Neural cell (in vitro differentiated cells): ENCODE measurements at regions not wholly inside any gene's neighbourhood (a gene's known extent, or its start where the extent isn't known, plus 50 kb on each side); places are given as distances from the start of the nearest gene placed in this dataset.

Experiments
- H2AFZ ChIP-seq: fragments of 200-600, 300-800 bp; sonication (generic), shearing (Covaris generic); 2 replicates; pipeline ENCODE4 v1.6.0; 2014; ENCODE audit warnings: low read depth, mild to moderate bottlenecking, antibody characterized with exemption, low read length, moderate library complexity
- H3F3A ChIP-seq: fragments of 200-600 bp; shearing (Covaris generic); 2 replicates; pipeline ENCODE4 v1.6.1; 2016; ENCODE audit warnings: mild to moderate bottlenecking, moderate library complexity, mixed read lengths, antibody characterized with exemption, low read length; ENCODE audit not compliant: insufficient read depth, poor library complexity, severe bottlenecking
- H3K27ac ChIP-seq: fragments of 200-600, 300-800 bp; sonication (generic), shearing (Covaris generic); 2 replicates; pipeline ENCODE4 v1.5.1; 2014; ENCODE audit warnings: mild to moderate bottlenecking, low read length, moderate library complexity
- H3K27me3 ChIP-seq: fragments of 300-800, 200-600 bp; sonication (generic), shearing (Covaris generic); 2 replicates; pipeline ENCODE4 v1.6.0; 2014; ENCODE audit warnings: mild to moderate bottlenecking, low read depth, low read length, moderate library complexity; ENCODE audit not compliant: insufficient read depth
- H3K36me3 ChIP-seq: fragments of 300-800, 200-600 bp; sonication (generic), shearing (Covaris generic); 2 replicates; pipeline ENCODE4 v1.5.1; 2014; ENCODE audit warnings: mild to moderate bottlenecking, antibody characterized with exemption, low read length, moderate library complexity; ENCODE audit not compliant: insufficient read depth
- H3K4me2 ChIP-seq: fragments of 300-800, 200-600 bp; sonication (generic), shearing (Covaris generic); 2 replicates; pipeline ENCODE4 v1.6.0; 2014; ENCODE audit warnings: mild to moderate bottlenecking, low read length
- H3K4me3 ChIP-seq: fragments of 300-800, 200-600 bp; sonication (generic), shearing (Covaris generic); 2 replicates; pipeline ENCODE4 v1.5.1; 2014; ENCODE audit warnings: mild to moderate bottlenecking, low read length, moderate library complexity
- H3K79me2 ChIP-seq: fragments of 200-600 bp; shearing (Covaris generic); replicated peaks from 2 replicates; pipeline ENCODE4 v1.6.0; 2014; ENCODE audit warnings: mild to moderate bottlenecking, low read length, moderate library complexity; ENCODE audit not compliant: insufficient read depth
- H3K9ac ChIP-seq: fragments of 300-800, 200-600 bp; sonication (generic), shearing (Covaris generic); 2 replicates; pipeline ENCODE4 v1.6.1; 2016; ENCODE audit warnings: mild to moderate bottlenecking, low read length, mixed read lengths
- H3K9me2 ChIP-seq: fragments of 200-600 bp; shearing (Covaris generic); 2 replicates; pipeline ENCODE4 v1.6.1; 2016; ENCODE audit warnings: mild to moderate bottlenecking, low read length, mixed read lengths; ENCODE audit not compliant: insufficient read depth
- H3K9me3 ChIP-seq: fragments of 200-600, 300-800 bp; sonication (generic), shearing (Covaris generic); 2 replicates; pipeline ENCODE4 v1.6.1; 2016; ENCODE audit warnings: mild to moderate bottlenecking, mixed run types, low read length, moderate library complexity, mixed read lengths
- H4K20me1 ChIP-seq: fragments of 200-600 bp; shearing (Covaris generic); 2 replicates; pipeline ENCODE4 v1.6.1; 2016; ENCODE audit warnings: mild to moderate bottlenecking, mixed run types; ENCODE audit not compliant: insufficient read depth
- EP300 ChIP-seq: fragments of 450-650 bp; conservative IDR thresholded peaks from 2 replicates; pipeline ENCODE4 v1.6.1; 2014; ENCODE audit warnings: antibody characterized with exemption, mild to moderate bottlenecking, moderate library complexity; ENCODE audit not compliant: poor library complexity, severe bottlenecking
- EZH2 ChIP-seq: fragments of 200-600, 300-800 bp; shearing (Covaris generic), sonication (generic); IDR thresholded peaks from 2 replicates; pipeline ENCODE4 v1.6.1; 2014; ENCODE audit warnings: antibody characterized with exemption, low read length, borderline replicate concordance, mild to moderate bottlenecking; ENCODE audit not compliant: insufficient read depth, poor library complexity, severe bottlenecking
- MXI1 ChIP-seq: fragments of 450-650 bp; conservative IDR thresholded peaks from 2 replicates; pipeline ENCODE4 v1.6.1; 2014; ENCODE audit warnings: antibody characterized with exemption, mild to moderate bottlenecking; ENCODE audit not compliant: poor library complexity, severe bottlenecking
- POLR2AphosphoS5 ChIP-seq: IDR thresholded peaks from 2 replicates; pipeline ENCODE4 v1.6.1; 2012
- RAD21 ChIP-seq: fragments of 450-650 bp; conservative IDR thresholded peaks from 2 replicates; pipeline ENCODE4 v1.6.1; 2014; ENCODE audit warnings: antibody characterized with exemption, mild to moderate bottlenecking, moderate library complexity
- SMC3 ChIP-seq: fragments of 450-650 bp; conservative IDR thresholded peaks from 2 replicates; pipeline ENCODE4 v1.6.1; 2014; ENCODE audit warnings: antibody characterized with exemption, mild to moderate bottlenecking, moderate library complexity; ENCODE audit not compliant: poor library complexity
- TAF1 ChIP-seq: IDR thresholded peaks from 2 replicates; pipeline ENCODE4 v1.6.1; 2012; ENCODE audit warnings: low read depth
- TF ChIP-seq, protein P1 (sequence below): IDR thresholded peaks from 2 replicates; pipeline ENCODE4 v1.6.1; 2012; ENCODE audit warnings: borderline replicate concordance
- TF ChIP-seq, protein P2 (sequence below): fragments of 450-650 bp; IDR thresholded peaks from 2 replicates; pipeline ENCODE4 v1.5.1; 2014; ENCODE audit warnings: antibody characterized with exemption, mild to moderate bottlenecking, moderate library complexity; ENCODE audit not compliant: poor library complexity, severe bottlenecking

DNA sequence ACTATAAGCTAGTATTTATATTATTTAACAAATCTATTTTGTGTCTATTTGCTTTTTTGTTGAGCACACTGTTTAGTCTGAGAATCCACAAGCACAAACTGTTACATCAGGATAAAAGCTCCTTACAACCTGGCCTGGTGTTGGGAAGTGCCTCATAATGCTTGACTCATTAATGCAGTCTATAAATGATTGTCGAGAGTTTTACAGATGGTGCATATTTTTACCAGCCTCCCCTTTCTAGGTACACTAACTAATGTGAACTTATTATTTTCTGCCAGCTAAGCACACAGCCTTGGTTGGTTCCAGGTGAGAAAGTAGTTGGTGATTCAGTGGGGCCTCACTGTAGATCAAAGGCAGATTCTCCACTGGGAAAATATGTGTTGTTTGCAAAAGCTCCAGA, 151.0 kb upstream of the ADAMTS16 start:
- H3K27me3 ChIP-seq, result no peaks in the 10 kb centered on the region
- no peak overlapping the region for H3K4me3 ChIP-seq
- no peaks in the 10 kb centered on the region for H3F3A ChIP-seq
- TF ChIP-seq MXI1 (no peak), EP300 (no peak), EZH2 (no peak), SMC3 (no peak), RAD21 (no peak), POLR2AphosphoS5 (no peak), TAF1 (no peak)
- TF ChIP-seq, protein P1, sequence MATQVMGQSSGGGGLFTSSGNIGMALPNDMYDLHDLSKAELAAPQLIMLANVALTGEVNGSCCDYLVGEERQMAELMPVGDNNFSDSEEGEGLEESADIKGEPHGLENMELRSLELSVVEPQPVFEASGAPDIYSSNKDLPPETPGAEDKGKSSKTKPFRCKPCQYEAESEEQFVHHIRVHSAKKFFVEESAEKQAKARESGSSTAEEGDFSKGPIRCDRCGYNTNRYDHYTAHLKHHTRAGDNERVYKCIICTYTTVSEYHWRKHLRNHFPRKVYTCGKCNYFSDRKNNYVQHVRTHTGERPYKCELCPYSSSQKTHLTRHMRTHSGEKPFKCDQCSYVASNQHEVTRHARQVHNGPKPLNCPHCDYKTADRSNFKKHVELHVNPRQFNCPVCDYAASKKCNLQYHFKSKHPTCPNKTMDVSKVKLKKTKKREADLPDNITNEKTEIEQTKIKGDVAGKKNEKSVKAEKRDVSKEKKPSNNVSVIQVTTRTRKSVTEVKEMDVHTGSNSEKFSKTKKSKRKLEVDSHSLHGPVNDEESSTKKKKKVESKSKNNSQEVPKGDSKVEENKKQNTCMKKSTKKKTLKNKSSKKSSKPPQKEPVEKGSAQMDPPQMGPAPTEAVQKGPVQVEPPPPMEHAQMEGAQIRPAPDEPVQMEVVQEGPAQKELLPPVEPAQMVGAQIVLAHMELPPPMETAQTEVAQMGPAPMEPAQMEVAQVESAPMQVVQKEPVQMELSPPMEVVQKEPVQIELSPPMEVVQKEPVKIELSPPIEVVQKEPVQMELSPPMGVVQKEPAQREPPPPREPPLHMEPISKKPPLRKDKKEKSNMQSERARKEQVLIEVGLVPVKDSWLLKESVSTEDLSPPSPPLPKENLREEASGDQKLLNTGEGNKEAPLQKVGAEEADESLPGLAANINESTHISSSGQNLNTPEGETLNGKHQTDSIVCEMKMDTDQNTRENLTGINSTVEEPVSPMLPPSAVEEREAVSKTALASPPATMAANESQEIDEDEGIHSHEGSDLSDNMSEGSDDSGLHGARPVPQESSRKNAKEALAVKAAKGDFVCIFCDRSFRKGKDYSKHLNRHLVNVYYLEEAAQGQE, result no peak
- TF ChIP-seq, protein P2, sequence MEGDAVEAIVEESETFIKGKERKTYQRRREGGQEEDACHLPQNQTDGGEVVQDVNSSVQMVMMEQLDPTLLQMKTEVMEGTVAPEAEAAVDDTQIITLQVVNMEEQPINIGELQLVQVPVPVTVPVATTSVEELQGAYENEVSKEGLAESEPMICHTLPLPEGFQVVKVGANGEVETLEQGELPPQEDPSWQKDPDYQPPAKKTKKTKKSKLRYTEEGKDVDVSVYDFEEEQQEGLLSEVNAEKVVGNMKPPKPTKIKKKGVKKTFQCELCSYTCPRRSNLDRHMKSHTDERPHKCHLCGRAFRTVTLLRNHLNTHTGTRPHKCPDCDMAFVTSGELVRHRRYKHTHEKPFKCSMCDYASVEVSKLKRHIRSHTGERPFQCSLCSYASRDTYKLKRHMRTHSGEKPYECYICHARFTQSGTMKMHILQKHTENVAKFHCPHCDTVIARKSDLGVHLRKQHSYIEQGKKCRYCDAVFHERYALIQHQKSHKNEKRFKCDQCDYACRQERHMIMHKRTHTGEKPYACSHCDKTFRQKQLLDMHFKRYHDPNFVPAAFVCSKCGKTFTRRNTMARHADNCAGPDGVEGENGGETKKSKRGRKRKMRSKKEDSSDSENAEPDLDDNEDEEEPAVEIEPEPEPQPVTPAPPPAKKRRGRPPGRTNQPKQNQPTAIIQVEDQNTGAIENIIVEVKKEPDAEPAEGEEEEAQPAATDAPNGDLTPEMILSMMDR, result no peak
- no peak overlapping the region for H3K9ac ChIP-seq
- H3K4me2 ChIP-seq, result no peak overlapping the region
- no peak overlapping the region for H3K27ac ChIP-seq
- no peaks in the 10 kb centered on the region for H3K9me2 ChIP-seq
- no peak overlapping the region for H2AFZ ChIP-seq
- H3K36me3 ChIP-seq, result no peaks in the 10 kb centered on the region
- no peaks in the 10 kb centered on the region for H3K79me2 ChIP-seq
- H4K20me1 ChIP-seq, result no peaks in the 10 kb centered on the region
- H3K9me3 ChIP-seq, result no peaks in the 10 kb centered on the region

DNA sequence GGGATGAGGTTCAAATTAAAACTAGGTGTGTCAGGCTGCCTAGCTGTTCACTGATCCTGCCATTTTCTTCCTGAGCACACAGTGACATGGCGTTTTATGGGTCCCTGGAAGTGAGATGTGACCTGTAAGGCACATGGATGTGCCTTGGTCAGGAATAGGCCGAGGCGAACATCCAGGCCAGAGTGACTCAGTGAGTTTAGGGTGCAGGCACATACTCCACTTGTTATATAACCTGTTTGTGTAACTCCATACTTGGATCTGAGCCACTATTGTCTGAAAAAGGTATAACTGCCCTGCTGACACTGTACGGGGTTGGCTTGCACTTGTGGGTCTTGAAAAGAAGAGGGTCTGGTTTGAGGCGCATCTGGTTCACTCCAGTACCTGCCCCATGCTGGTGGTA, 150.1 kb upstream of the ADAMTS16 start:
- no peak overlapping the region for H3K9ac ChIP-seq
- peaks cover 3% of the 10 kb centered on the region for H3F3A ChIP-seq
- TF ChIP-seq POLR2AphosphoS5 (no peak), RAD21 (no peak), MXI1 (no peak), SMC3 (no peak), EP300 (no peak), EZH2 (no peak), TAF1 (no peak)
- TF ChIP-seq, protein P1, result no peak
- TF ChIP-seq, protein P2, result no peak
- H3K79me2 ChIP-seq, result no peaks in the 10 kb centered on the region
- H4K20me1 ChIP-seq, result no peaks in the 10 kb centered on the region
- no peak overlapping the region for H2AFZ ChIP-seq
- H3K36me3 ChIP-seq, result no peaks in the 10 kb centered on the region
- H3K27ac ChIP-seq, result no peak overlapping the region
- no peaks in the 10 kb centered on the region for H3K27me3 ChIP-seq
- H3K4me3 ChIP-seq, result no peak overlapping the region
- H3K4me2 ChIP-seq, result no peak overlapping the region
- no peaks in the 10 kb centered on the region for H3K9me2 ChIP-seq
- no peaks in the 10 kb centered on the region for H3K9me3 ChIP-seq
